HepG2 (cell line): ENCODE measurements at regions not wholly inside any gene's neighbourhood (a gene's known extent, or its start where the extent isn't known, plus 50 kb on each side); places are given as distances from the start of the nearest gene placed in this dataset.

ENCODE experiments used
- ATAC-seq: fragments of 200-7000 bp; cut with Tn5 transposase; 3 replicates; pipeline ENCODE4 v1.9.1; 2020; ENCODE audit warnings: mild to moderate bottlenecking, moderate library complexity
- BruUV-seq: library from RNA; stranded (reverse); fragments of 400-500 nt; replicated peaks from 2 replicates; lab custom pipeline; 2021; lab: Mats Ljungman, UMichigan
- CTCF ChIA-PET: fragments of 300-600 bp; formaldehyde crosslinking; extraction: SDS; loops from one replicate; lab custom pipeline; 2021; ENCODE audit warnings: low total read pairs, inconsistent platforms, low intra/inter-chr PET ratio; lab: Yijun Ruan, JAX
- POLR2A ChIA-PET: fragments of 350-600 bp; sonication (Branson Sonifier 250); formaldehyde crosslinking; loops from one replicate; lab custom pipeline; 2020; ENCODE audit warnings: antibody characterized with exemption, inconsistent platforms; lab: Yijun Ruan, JAX
- DNase-seq: peaks from one replicate; pipeline ENCODE4 v3.0.0-alpha.2; 2015; ENCODE audit warnings: low spot score
- FAIRE-seq: peaks from 3 replicates; lab custom pipeline; 2011; peaks lifted over from hg19 to GRCh38; lab: Jason Lieb, UNC
- H2AFZ ChIP-seq: one replicate; pipeline ENCODE4 v1.6.1; 2011; ENCODE audit warnings: low read length, inconsistent platforms
- H3K27ac ChIP-seq: fragments of 300-600 bp; 3 replicates; pipeline ENCODE4 v1.8.0; 2011; ENCODE audit warnings: mixed run types, mild to moderate bottlenecking, mixed read lengths, low read length, inconsistent platforms; ENCODE audit not compliant: insufficient read depth; ENCODE audit errors: extremely low read length
- H3K27me3 ChIP-seq, 2 experiments: fragments of 200-600 bp in 1 of 2; 2 replicates in 1 of 2; 3 replicates in 1 of 2; pipeline versions ENCODE4 v1.6.0 to v1.8.0; 2011; ENCODE audit warnings: low read length in 2 of 2, mild to moderate bottlenecking in 2 of 2, moderate library complexity in 2 of 2, inconsistent platforms in 1 of 2; ENCODE audit not compliant: insufficient read depth in 2 of 2, control insufficient read depth in 1 of 2
- H3K36me3 ChIP-seq, 2 experiments: fragments of 200-600 bp in 1 of 2; replicated peaks in 1 of 2; 2 replicates in 1 of 2; 3 replicates in 1 of 2; pipeline versions ENCODE4 v1.5.1 to v1.8.0; 2011; ENCODE audit warnings: low read length in 2 of 2, inconsistent platforms in 1 of 2; ENCODE audit not compliant: insufficient read depth in 2 of 2, control insufficient read depth in 1 of 2
- H3K4me1 ChIP-seq: 2 replicates; pipeline ENCODE4 v1.5.1; 2012; ENCODE audit warnings: low read length, inconsistent platforms; ENCODE audit not compliant: insufficient read depth
- H3K4me2 ChIP-seq: 2 replicates; pipeline ENCODE4 v1.6.0; 2011; ENCODE audit warnings: low read depth, low read length, inconsistent platforms
- H3K4me3 ChIP-seq, 3 experiments: fragments of 200-600 bp in 1 of 3; sonication (generic), shearing (Covaris generic) in 1 of 3; replicated peaks in 1 of 3; 2 replicates each; pipeline ENCODE4 v1.5.1; 2011 to 2016; ENCODE audit warnings: low read length in 3 of 3, inconsistent platforms in 2 of 3, low read depth in 2 of 3, mild to moderate bottlenecking in 2 of 3, control low read depth in 1 of 3, mixed read lengths in 1 of 3; ENCODE audit not compliant: insufficient read depth in 1 of 3
- H3K79me2 ChIP-seq: one replicate; pipeline ENCODE4 v1.6.1; 2011; ENCODE audit warnings: low read length, inconsistent platforms; ENCODE audit not compliant: insufficient read depth
- H3K9ac ChIP-seq: 2 replicates; pipeline ENCODE4 v1.6.0; 2011; ENCODE audit warnings: mild to moderate bottlenecking, low read depth, low read length, inconsistent platforms; ENCODE audit not compliant: insufficient read depth
- H3K9me3 ChIP-seq: 2 replicates; pipeline ENCODE4 v1.5.1; 2012; ENCODE audit warnings: mild to moderate bottlenecking, low read length
- H4K20me1 ChIP-seq: 2 replicates; pipeline ENCODE4 v1.6.0; 2011; ENCODE audit warnings: inconsistent platforms, mild to moderate bottlenecking, low read length, moderate library complexity; ENCODE audit not compliant: insufficient read depth
- MAFF ChIP-seq: IDR thresholded peaks from 2 replicates; pipeline ENCODE4 v1.6.1; 2011; ENCODE audit warnings: low read depth, low read length, improper control_type of control experiment
- MTF1 ChIP-seq: sonication (generic); formaldehyde crosslinking; IDR thresholded peaks from 2 replicates; pipeline ENCODE4 v1.5.0; 2020; ENCODE audit warnings: missing genetic modification reagents
- PHF21A ChIP-seq: sonication (generic); formaldehyde crosslinking; IDR thresholded peaks from 2 replicates; pipeline ENCODE4 v1.5.0; 2020; ENCODE audit warnings: mild to moderate bottlenecking, missing genetic modification reagents
- REL ChIP-seq: sonication (generic); formaldehyde crosslinking; conservative IDR thresholded peaks from 2 replicates; pipeline ENCODE4 v1.8.0; 2022; ENCODE audit warnings: mild to moderate bottlenecking, missing genetic modification reagents, moderate library complexity
- RFX5 ChIP-seq: IDR thresholded peaks from 2 replicates; pipeline ENCODE4 v1.6.1; 2011; ENCODE audit warnings: low read depth, low read length, improper control_type of control experiment
- WGBS: methylation state at CpG from one replicate; pipeline ENCODE4 v1.1.6; 2017; ENCODE audit warnings: low lambda C conversion rate; 5-methylcytosine and 5-hydroxymethylcytosine counted together
- in situ Hi-C: cut with HindIII; loops from 2 replicates; pipeline ENCODE4 v1.10.0; 2017; ENCODE audit warnings: low pct_unique_long_range_greater_than_20kb; ENCODE audit not compliant: extremely low pct_ligation_motif_present
- intact Hi-C: fragments of 100-400 bp; cut with micrococcal nuclease; formaldehyde crosslinking; loops from one replicate; pipeline ENCODE4 v1.10.0; 2022; ENCODE audit not compliant: unreplicated experiment
- TF ChIP-seq, protein P1 (sequence below): sonication (generic); formaldehyde crosslinking; IDR thresholded peaks from 2 replicates; pipeline ENCODE4 v1.9.0; 2021; ENCODE audit warnings: missing genetic modification reagents, mild to moderate bottlenecking, borderline replicate concordance
- TF ChIP-seq, protein P2 (sequence below): sonication (generic); formaldehyde crosslinking; IDR thresholded peaks from 2 replicates; pipeline ENCODE4 v1.4.0; 2020; ENCODE audit warnings: mild to moderate bottlenecking, missing genetic modification reagents, borderline replicate concordance

DNA sequence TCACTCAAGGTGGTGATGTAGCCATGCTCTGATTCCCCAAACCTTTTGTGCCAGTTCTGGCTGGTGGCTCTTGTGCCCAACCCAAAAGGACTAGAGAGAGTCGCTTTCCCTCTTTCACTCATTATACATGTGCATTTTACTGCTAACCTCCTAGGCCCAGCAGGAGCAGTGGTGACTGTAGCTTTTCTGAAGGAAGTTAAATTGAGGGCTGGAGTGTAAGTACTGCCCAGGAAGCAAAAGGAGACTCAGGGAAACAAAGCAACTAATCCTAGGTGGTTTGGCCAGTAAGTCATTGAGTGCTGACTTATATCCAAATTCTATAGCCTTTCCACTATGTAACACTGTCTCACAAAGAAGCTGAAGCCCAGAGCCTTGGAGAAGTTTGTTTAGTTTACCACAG lies 194.4 kb upstream of the ZNF462 start (continued):
- TF ChIP-seq, protein P1, sequence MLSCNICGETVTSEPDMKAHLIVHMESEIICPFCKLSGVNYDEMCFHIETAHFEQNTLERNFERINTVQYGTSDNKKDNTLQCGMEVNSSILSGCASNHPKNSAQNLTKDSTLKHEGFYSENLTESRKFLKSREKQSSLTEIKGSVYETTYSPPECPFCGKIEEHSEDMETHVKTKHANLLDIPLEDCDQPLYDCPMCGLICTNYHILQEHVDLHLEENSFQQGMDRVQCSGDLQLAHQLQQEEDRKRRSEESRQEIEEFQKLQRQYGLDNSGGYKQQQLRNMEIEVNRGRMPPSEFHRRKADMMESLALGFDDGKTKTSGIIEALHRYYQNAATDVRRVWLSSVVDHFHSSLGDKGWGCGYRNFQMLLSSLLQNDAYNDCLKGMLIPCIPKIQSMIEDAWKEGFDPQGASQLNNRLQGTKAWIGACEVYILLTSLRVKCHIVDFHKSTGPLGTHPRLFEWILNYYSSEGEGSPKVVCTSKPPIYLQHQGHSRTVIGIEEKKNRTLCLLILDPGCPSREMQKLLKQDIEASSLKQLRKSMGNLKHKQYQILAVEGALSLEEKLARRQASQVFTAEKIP (CRISPR knock-in tag): no peak
- no peak for TF ChIP-seq RFX5

DNA sequence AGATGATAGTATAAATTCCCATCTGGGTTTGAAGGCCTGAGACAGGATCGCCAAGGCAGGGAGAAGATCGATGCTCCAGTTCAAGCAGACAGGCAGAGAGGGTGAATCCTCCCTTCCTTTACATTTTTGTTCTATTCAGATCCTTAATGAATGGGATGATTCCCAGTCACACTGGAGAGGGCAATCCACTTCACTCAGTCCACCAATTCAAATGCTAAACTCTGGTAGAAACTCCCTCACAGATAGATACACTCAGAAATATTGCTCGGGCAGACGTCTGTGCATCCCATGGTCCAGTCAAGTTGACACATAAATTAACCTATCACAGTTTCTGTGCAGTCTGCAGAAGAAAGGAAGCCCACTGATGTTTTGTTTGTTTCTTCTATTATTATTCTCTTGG lies 193.1 kb upstream of the ZNF462 start:
- in situ Hi-C loops: no loop called here
- POLR2A ChIA-PET: no interaction called here
- Histone ChIP-seq H3K4me1 (no peaks in the 10 kb centered on the region), H3K79me2 (no peaks in the 10 kb centered on the region), H3K9me3 (no peaks in the 10 kb centered on the region), H3K27ac (no peak overlapping the region), H3K27me3 (no peaks in the 10 kb centered on the region), H3K4me2 (no peak overlapping the region), H3K9ac (no peak overlapping the region), H3K4me3 (no peak overlapping the region), H3K36me3 (no peaks in the 10 kb centered on the region), H4K20me1 (no peaks in the 10 kb centered on the region), H2AFZ (no peak overlapping the region)
- no TSS peak for BruUV-seq
- CTCF ChIA-PET: no interaction called here
- intact Hi-C loops: no loop called here
- FAIRE-seq (no peak), ATAC-seq (no peak), DNase-seq (no peak)
- TF ChIP-seq MAFF: no peak
- TF ChIP-seq REL (CRISPR knock-in tag): no peak
- TF ChIP-seq PHF21A (CRISPR knock-in tag): no peak
- TF ChIP-seq, protein P2, sequence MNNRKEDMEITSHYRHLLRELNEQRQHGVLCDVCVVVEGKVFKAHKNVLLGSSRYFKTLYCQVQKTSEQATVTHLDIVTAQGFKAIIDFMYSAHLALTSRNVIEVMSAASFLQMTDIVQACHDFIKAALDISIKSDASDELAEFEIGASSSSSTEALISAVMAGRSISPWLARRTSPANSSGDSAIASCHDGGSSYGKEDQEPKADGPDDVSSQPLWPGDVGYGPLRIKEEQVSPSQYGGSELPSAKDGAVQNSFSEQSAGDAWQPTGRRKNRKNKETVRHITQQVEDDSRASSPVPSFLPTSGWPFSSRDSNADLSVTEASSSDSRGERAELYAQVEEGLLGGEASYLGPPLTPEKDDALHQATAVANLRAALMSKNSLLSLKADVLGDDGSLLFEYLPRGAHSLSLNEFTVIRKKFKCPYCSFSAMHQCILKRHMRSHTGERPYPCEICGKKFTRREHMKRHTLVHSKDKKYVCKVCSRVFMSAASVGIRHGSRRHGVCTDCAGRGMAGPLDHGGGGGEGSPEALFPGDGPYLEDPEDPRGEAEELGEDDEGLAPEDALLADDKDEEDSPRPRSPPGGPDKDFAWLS (CRISPR knock-in tag): no peak
- no peak for TF ChIP-seq MTF1 (CRISPR knock-in tag)
- 10% methylated on average over 4 of the region's 4 CpGs for WGBS
